ENCODE measurements at regions not wholly inside any gene's neighbourhood (a gene's known extent, or its start where the extent isn't known, plus 50 kb on each side); places are given as distances from the start of the nearest gene placed in this dataset.

- no peak for DNase-seq
- Histone ChIP-seq H3K4me3 (ENCODE audit: low read depth, low read length) (no peak overlapping the region), H3K27me3 (ENCODE audit: insufficient read depth, low read depth, severe bottlenecking) (peaks cover 64% of the 10 kb centered on the region), H3K36me3 (no peaks in the 10 kb centered on the region), H3K27ac (no peak overlapping the region), H3K9me3 (ENCODE audit: severe bottlenecking) (no peaks in the 10 kb centered on the region)
- TF ChIP-seq CTCF (IDR thresholded peaks at IDR 0.05; ENCODE audit: low read depth, low read length), result no peak
Observed at GRCh38 chr14:98543074-98543473, 728.9 kb downstream of the BCL11B start.

GRCh38 chr14:98544174-98544573 is 727.8 kb downstream of the BCL11B start:
- no peak for DNase-seq
- Histone ChIP-seq H3K27ac (no peak overlapping the region), H3K9me3 (ENCODE audit: severe bottlenecking) (no peaks in the 10 kb centered on the region), H3K36me3 (no peaks in the 10 kb centered on the region), H3K4me3 (ENCODE audit: low read depth, low read length) (no peak overlapping the region), H3K27me3 (ENCODE audit: insufficient read depth, low read depth, severe bottlenecking) (peaks cover 57% of the 10 kb centered on the region)
- no peak for TF ChIP-seq CTCF (IDR thresholded peaks at IDR 0.05; ENCODE audit: low read depth, low read length)

- no peak overlapping the region for H3K27ac ChIP-seq
- no peak for TF ChIP-seq CTCF (IDR thresholded peaks at IDR 0.05; ENCODE audit: low read depth, low read length)
- H3K9me3 ChIP-seq (ENCODE audit: severe bottlenecking), result no peaks in the 10 kb centered on the region
- H3K27me3 ChIP-seq (ENCODE audit: insufficient read depth, low read depth, severe bottlenecking), result peaks cover 55% of the 10 kb centered on the region
- no peaks in the 10 kb centered on the region for H3K36me3 ChIP-seq
- H3K4me3 ChIP-seq (ENCODE audit: low read depth, low read length), result no peak overlapping the region
- DNase-seq, result no peak
Observed at GRCh38 chr14:98545181-98545580, 726.8 kb downstream of the BCL11B start.

GRCh38 chr14:98548071-98548686 is 723.8 kb downstream of the BCL11B start:
- H3K27ac ChIP-seq, result no peak overlapping the region
- no peaks in the 10 kb centered on the region for H3K36me3 ChIP-seq
- TF ChIP-seq CTCF (IDR thresholded peaks at IDR 0.05; ENCODE audit: low read depth, low read length), result no peak
- peaks cover 43% of the 10 kb centered on the region for H3K27me3 ChIP-seq (ENCODE audit: insufficient read depth, low read depth, severe bottlenecking)
- H3K9me3 ChIP-seq (ENCODE audit: severe bottlenecking), result no peaks in the 10 kb centered on the region
- DNase-seq, result no peak
- no peak overlapping the region for H3K4me3 ChIP-seq (ENCODE audit: low read depth, low read length)

DNA sequence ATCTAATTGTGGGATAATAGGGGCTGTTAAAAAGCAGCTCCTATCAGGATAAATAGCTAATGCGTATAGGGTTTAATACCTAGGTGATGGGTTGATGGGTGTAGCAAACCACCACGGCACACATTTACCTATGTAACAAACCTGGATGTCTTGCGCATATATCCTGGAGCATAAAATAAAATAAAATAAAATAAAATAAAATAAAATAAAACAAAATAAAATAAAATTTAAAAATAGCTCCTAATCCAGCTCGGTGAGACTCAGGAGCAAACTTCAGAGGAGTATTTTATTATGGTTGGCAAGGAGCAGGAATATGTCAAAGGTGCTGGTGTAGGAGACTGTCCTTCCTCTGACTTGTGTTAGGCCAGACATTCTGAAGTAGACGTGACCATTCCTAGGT is 721.0 kb downstream of the BCL11B start:
- Histone ChIP-seq H3K27ac (no peak overlapping the region), H3K27me3 (ENCODE audit: insufficient read depth, low read depth, severe bottlenecking) (peaks cover 34% of the 10 kb centered on the region), H3K4me3 (ENCODE audit: low read depth, low read length) (no peak overlapping the region), H3K9me3 (ENCODE audit: severe bottlenecking) (no peaks in the 10 kb centered on the region), H3K36me3 (no peaks in the 10 kb centered on the region)
- DNase-seq, result no peak
- TF ChIP-seq CTCF (IDR thresholded peaks at IDR 0.05; ENCODE audit: low read depth, low read length), result no peak

GRCh38 chr14:98555440-98555839 is 716.6 kb downstream of the BCL11B start:
- peaks cover 33% of the 10 kb centered on the region for H3K27me3 ChIP-seq (ENCODE audit: insufficient read depth, low read depth, severe bottlenecking)
- no peaks in the 10 kb centered on the region for H3K9me3 ChIP-seq (ENCODE audit: severe bottlenecking)
- TF ChIP-seq CTCF (IDR thresholded peaks at IDR 0.05; ENCODE audit: low read depth, low read length), result no peak
- no peak overlapping the region for H3K27ac ChIP-seq
- H3K36me3 ChIP-seq, result no peaks in the 10 kb centered on the region
- no peak overlapping the region for H3K4me3 ChIP-seq (ENCODE audit: low read depth, low read length)
- DNase-seq, result no peak
